Immature natural killer cell (primary cell): ENCODE measurements at regions not wholly inside any gene's neighbourhood (a gene's known extent, or its start where the extent isn't known, plus 50 kb on each side); places are given as distances from the start of the nearest gene placed in this dataset.

Source experiments
- DNase-seq, 3 donors: peaks; one replicate each; pipeline ENCODE4 v3.0.0; 2022; ENCODE audit warnings: mixed read lengths in 1 of 3
- H3K27ac Mint-ChIP-seq, 6 donors: one replicate each; pipeline ENCODE4 v1.8.0; 2020; ENCODE audit warnings: mixed read lengths in 6 of 6, mild to moderate bottlenecking in 5 of 6, inconsistent platforms in 4 of 6, moderate library complexity in 3 of 6
- H3K27me3 Mint-ChIP-seq, 3 donors: one replicate each; pipeline ENCODE4 v1.8.0; 2020 to 2021; ENCODE audit warnings: low read depth in 3 of 3, mild to moderate bottlenecking in 3 of 3, mixed read lengths in 3 of 3, moderate library complexity in 3 of 3, inconsistent platforms in 1 of 3
- H3K36me3 Mint-ChIP-seq, 3 donors: one replicate each; pipeline ENCODE4 v1.8.0; 2020; ENCODE audit warnings: mixed read lengths in 3 of 3, inconsistent platforms in 2 of 3, mild to moderate bottlenecking in 2 of 3
- H3K4me1 Mint-ChIP-seq, 2 donors: one replicate each; pipeline ENCODE4 v1.8.0; 2020; ENCODE audit warnings: inconsistent platforms in 2 of 2, mild to moderate bottlenecking in 2 of 2, mixed read lengths in 2 of 2, moderate library complexity in 1 of 2
- H3K4me3 Mint-ChIP-seq, 5 donors: one replicate each; pipeline ENCODE4 v1.8.0; 2020; ENCODE audit warnings: mild to moderate bottlenecking in 5 of 5, mixed read lengths in 5 of 5, inconsistent platforms in 3 of 5, moderate library complexity in 3 of 5
- H3K9me3 Mint-ChIP-seq, 6 donors: one replicate each; pipeline ENCODE4 v1.8.0; 2020; ENCODE audit warnings: mild to moderate bottlenecking in 6 of 6, mixed read lengths in 6 of 6, inconsistent platforms in 4 of 6, moderate library complexity in 3 of 6

DNA sequence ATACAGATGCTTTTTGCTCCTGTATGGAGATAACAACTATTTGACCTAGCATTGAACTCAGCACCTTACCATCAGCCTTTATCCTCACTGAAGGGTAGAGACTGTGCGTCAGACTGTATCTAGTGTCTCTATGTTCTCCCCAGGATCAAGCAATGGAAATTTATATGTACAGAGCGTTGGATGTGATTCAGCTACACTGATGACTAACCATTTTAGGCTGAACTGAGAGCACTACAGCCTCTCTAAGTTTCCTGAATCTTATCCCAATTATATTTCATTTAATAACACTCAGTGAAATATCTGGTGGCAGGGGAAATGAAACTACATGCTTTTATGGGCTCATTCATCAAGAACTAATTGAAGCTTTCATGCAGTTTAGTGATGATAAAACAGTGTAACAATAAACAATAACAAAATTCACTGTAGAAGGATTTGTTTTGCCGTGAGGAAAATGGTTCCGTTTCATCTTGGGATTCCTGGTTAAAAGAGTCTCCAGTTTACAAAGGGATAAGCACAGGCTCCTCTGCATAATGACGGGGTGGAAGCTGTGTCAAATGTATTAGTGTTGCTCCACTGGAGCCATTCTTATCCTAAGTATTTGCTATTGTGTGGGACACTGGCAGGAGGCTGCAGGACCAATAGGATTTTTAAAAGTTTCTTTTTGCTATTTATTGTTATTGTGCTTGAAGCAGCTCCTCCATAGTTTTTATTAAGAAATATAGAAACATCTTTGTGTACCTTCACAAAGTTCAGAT is 567.6 kb upstream of the MMS22L start:
- Mint-ChIP-seq H3K27me3 (no peaks in the 10 kb centered on the region), H3K4me1 (no peaks in the 10 kb centered on the region), H3K9me3 (peaks cover 0 to 17% (median 5%) of the 10 kb centered on the region in 6 donors), H3K27ac (no peak overlapping the region), H3K4me3 (no peak overlapping the region), H3K36me3 (no peaks in the 10 kb centered on the region)
- no peak for DNase-seq

DNA sequence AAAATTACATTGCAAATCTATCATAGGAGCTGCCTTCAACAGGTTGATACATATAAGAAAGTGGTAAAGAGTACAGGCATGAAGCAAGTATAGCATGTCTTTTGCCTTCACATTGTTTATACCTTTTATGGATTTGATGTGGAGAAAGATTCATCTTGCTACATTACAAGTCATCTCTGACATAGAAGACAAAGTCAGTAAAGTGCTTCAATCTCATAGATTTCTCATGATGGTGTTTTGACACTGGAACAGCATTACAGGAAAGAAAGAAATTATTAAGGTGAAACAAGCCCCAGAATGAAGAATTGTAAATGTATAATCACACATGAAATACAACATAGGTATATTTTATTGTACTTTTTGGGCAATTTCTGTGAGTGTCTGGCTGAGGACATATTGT is 580.7 kb upstream of the MMS22L start:
- no peaks in the 10 kb centered on the region for H3K36me3 Mint-ChIP-seq
- no peak overlapping the region for H3K27ac Mint-ChIP-seq

DNA sequence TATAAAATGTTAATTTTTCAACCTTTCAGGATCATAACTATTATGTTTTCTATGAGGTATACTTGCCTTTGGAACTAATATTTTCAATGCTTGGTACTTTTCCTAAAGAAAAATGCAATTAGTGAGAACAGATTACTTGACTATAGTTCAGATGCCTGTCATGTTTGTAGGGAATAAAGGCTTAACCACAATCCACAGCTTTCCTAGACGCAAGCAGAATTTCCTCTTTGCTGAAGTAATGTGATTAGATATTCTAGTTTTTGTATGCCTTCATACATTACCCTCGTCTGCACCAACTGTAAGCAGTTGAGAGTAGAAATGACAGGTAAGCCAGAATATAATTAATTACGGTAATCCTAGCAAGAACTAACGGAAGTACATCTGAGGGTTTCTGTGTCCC is 581.4 kb upstream of the MMS22L start:
- Mint-ChIP-seq H3K4me3 (no peak overlapping the region), H3K27ac (no peak overlapping the region), H3K36me3 (no peaks in the 10 kb centered on the region), H3K9me3 (peaks cover 0 to 11% (median 0%) of the 10 kb centered on the region in 6 donors), H3K27me3 (no peaks in the 10 kb centered on the region), H3K4me1 (no peaks in the 10 kb centered on the region)
- no peak for DNase-seq

More for the DNA sequence above, 580.7 kb upstream of the MMS22L start:
- Mint-ChIP-seq H3K4me1 (no peaks in the 10 kb centered on the region), H3K9me3 (peaks cover 0 to 11% (median 0%) of the 10 kb centered on the region in 6 donors), H3K27me3 (no peaks in the 10 kb centered on the region), H3K4me3 (no peak overlapping the region)
- no peak for DNase-seq

DNA sequence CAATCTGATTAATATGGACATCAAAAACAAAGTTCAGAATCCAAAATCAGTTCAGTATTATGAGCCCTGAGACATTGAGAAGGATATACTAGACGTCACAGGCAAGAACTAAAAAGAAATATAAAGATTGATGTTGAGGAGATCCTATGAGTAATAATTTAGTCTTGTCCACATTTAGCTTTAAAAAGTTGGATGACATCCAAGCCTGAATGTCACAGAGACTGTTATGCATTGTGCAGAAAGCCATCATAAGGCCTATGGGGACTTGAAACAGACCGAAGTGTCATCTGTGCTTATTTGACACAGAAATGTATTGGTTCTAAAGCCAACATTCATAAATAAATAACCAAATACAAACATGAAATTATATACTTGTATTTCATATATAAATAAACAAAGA is 581.8 kb upstream of the MMS22L start:
- no peak for DNase-seq
- H3K4me3 Mint-ChIP-seq, result no peak overlapping the region
- no peaks in the 10 kb centered on the region for H3K27me3 Mint-ChIP-seq
- H3K4me1 Mint-ChIP-seq, result no peaks in the 10 kb centered on the region
- no peaks in the 10 kb centered on the region for H3K36me3 Mint-ChIP-seq
- H3K27ac Mint-ChIP-seq, result no peak overlapping the region
- peaks cover 0 to 11% (median under 1%) of the 10 kb centered on the region in 6 donors for H3K9me3 Mint-ChIP-seq

DNA sequence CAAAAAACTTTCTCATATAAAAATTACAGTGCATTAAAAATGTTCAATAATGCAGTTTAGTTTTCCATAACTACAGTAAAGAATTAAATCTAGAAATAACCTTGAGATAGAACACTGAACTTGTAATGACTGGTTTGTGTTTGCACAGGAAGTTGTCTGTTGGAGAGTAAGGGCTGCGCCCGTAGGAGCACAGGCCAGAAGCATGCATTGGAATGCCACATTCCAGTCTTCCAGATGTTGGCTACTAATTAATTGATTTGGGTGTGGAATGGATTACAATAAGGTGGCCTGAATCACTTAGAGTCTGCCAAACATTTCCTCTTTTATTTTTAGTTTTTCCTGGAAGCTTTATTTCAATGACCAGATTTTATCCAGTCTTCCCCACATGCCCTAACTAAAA is 582.6 kb upstream of the MMS22L start:
- no peak overlapping the region for H3K4me3 Mint-ChIP-seq
- DNase-seq, result no peak
- no peak overlapping the region for H3K27ac Mint-ChIP-seq
- no peaks in the 10 kb centered on the region for H3K27me3 Mint-ChIP-seq
- H3K9me3 Mint-ChIP-seq, result peaks cover 0 to 11% (median under 1%) of the 10 kb centered on the region in 6 donors
- H3K36me3 Mint-ChIP-seq, result no peaks in the 10 kb centered on the region
- no peaks in the 10 kb centered on the region for H3K4me1 Mint-ChIP-seq

DNA sequence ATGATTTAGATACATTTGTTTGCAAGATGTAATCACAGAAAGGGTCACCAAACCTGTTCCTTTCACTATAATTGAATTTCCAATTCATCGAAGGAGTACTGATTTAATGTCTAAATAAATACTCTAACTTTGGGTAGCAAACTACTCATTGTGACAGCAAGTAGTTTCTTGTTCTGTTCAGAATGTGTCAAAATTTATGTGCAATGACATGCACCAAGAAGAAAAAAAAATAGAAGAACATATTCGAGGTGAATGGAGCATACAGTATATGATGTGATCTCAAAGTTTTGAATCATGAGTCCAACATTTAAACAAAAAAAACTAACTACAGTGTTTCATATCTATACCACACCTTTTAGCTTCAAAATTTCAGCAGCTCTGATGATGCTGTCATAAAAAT is 583.6 kb upstream of the MMS22L start:
- H3K27me3 Mint-ChIP-seq, result no peaks in the 10 kb centered on the region
- no peaks in the 10 kb centered on the region for H3K4me1 Mint-ChIP-seq
- no peaks in the 10 kb centered on the region for H3K36me3 Mint-ChIP-seq
- no peak overlapping the region for H3K4me3 Mint-ChIP-seq
- no peak overlapping the region for H3K27ac Mint-ChIP-seq
- H3K9me3 Mint-ChIP-seq, result peaks cover 0 to 11% (median under 1%) of the 10 kb centered on the region in 6 donors
- DNase-seq, result no peak

DNA sequence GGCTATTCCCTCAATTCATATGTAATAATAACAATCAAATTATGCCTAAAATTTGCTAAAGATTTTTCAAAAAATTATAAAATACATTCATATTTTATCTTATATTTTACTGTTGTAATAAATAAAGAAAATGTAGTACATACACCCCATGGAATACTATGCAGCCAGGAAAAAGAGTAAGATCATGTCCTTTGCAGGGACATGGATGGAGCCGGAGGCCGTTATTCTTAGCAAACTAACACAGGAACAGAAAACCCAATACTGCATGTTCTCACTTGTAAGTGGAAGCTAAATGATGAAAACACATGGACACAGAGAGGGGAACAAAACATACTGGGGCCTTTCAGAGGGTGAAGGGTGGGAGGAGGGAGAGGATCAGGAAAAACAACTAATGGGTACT is 584.2 kb upstream of the MMS22L start:
- no peak for DNase-seq
- no peak overlapping the region for H3K4me3 Mint-ChIP-seq
- no peaks in the 10 kb centered on the region for H3K27me3 Mint-ChIP-seq
- peaks cover 0 to 11% (median 3%) of the 10 kb centered on the region in 6 donors for H3K9me3 Mint-ChIP-seq
- H3K27ac Mint-ChIP-seq, result no peak overlapping the region
- no peaks in the 10 kb centered on the region for H3K4me1 Mint-ChIP-seq
- H3K36me3 Mint-ChIP-seq, result no peaks in the 10 kb centered on the region

DNA sequence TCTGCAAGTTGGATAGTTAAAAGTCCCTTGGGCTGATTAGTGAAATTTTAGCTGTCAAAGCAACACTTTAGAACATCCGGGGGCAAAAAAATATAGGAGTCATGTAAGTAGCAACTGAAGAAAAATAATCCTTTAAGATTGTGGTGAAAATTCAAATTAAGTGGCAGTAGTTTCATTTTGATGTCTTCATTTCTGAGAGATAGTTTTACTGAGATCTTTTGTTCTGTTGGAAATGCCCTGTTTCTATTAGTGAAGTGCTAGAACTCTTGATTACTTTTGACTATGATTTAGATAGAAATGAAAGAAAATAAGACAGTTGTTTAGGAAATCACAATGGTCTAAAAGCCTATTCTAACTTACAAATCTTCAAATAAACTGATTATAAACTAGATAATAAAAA is 587.3 kb upstream of the MMS22L start:
- Mint-ChIP-seq H3K27ac (no peak overlapping the region), H3K36me3 (no peaks in the 10 kb centered on the region)

DNA sequence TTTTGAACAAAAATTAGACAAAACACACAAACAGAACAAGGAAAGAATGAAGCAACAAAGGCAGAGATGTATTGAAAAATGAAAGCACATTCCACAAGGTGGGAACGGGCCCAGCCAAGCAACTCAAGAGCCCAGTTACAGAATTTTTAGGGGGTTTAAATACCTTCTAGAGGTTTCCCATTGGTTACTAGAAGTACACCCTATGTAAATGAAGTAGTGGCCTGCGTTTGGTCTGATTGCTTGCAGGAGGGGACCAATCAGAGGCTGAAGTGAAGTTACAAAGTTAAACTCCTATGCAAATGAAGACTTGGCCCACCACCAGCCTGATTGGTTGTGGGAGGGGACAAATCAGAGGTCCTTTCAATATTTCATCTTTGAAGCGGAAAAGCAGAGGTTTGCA is 593.7 kb upstream of the MMS22L start:
- Mint-ChIP-seq H3K27ac (no peak overlapping the region), H3K4me1 (no peaks in the 10 kb centered on the region), H3K36me3 (no peaks in the 10 kb centered on the region), H3K27me3 (no peaks in the 10 kb centered on the region), H3K4me3 (no peak overlapping the region), H3K9me3 (peaks cover 0 to 20% (median 9%) of the 10 kb centered on the region in 6 donors)
- no peak for DNase-seq

More for the DNA sequence above, 587.3 kb upstream of the MMS22L start:
- H3K4me1 Mint-ChIP-seq, result no peaks in the 10 kb centered on the region
- no peaks in the 10 kb centered on the region for H3K27me3 Mint-ChIP-seq
- H3K4me3 Mint-ChIP-seq, result no peak overlapping the region
- H3K9me3 Mint-ChIP-seq, result peaks cover 0 to 9% (median 3%) of the 10 kb centered on the region in 6 donors
- no peak for DNase-seq

DNA sequence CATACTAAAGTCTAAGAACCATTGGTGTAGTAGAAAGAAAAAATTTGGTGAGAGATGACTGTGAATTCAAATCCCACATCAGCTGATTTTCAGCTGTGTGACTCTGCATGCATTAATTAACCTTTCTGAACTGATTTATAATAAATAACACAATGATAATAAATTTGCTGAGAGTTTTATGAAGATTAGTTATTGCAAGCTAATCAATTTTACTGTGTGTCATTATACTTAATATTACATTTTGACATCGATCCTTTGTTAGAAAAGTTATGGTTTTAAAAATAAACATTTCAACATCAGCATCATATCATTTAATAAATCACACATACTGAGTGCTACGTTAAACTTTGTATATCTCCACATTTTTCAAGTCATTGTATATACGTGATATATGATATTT is 599.7 kb upstream of the MMS22L start:
- peaks cover 0 to 16% (median 8%) of the 10 kb centered on the region in 6 donors for H3K9me3 Mint-ChIP-seq
- H3K27me3 Mint-ChIP-seq, result no peaks in the 10 kb centered on the region

DNA sequence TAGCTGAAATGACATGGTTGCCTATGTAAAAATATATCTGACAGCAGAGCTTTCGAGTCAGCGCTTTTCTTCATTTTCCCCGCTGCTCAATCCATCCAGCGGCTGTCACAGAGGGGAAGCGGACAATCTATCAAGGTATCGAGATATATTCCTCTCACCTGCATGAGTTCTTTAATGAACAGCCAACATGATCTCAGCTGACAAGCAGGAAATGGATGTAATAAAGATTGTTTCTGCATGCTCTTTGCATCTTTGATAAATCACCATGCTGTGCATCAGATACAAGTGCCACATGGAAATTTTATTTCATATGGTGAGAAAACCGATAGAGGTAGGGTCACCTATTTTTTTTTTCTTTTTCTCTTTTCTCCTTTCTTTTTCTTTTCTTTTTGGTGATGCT is 602.3 kb upstream of the MMS22L start:
- no peak overlapping the region for H3K4me3 Mint-ChIP-seq
- no peak for DNase-seq
- H3K36me3 Mint-ChIP-seq, result no peaks in the 10 kb centered on the region
- no peak overlapping the region for H3K27ac Mint-ChIP-seq
- no peaks in the 10 kb centered on the region for H3K4me1 Mint-ChIP-seq
- H3K9me3 Mint-ChIP-seq, result peaks cover 0 to 10% (median 5%) of the 10 kb centered on the region in 6 donors
- H3K27me3 Mint-ChIP-seq, result no peaks in the 10 kb centered on the region

More for the DNA sequence above, 599.7 kb upstream of the MMS22L start:
- Mint-ChIP-seq H3K27ac (no peak overlapping the region), H3K4me3 (no peak overlapping the region), H3K36me3 (no peaks in the 10 kb centered on the region), H3K4me1 (no peaks in the 10 kb centered on the region)
- DNase-seq, result no peak

DNA sequence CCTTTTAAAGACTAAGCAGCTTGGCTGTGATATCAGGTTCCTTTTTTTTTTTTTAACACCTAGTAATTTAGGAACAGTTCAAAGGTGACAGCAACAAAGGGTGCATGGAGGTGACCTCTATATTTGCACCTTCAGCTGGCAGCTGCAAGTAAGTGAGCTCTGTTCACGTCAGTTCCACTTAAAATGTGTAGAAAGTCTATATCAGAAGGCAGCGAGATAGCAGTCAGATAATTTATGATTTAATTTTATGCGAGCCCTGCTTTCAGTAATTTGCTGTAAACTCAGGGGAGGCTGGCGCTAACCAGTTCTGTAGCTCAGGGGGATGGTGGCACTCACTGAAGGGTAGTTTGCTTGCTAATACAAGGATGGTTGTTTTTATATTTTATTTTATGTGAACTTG is 602.8 kb upstream of the MMS22L start:
- H3K9me3 Mint-ChIP-seq, result peaks cover 0 to 13% (median 5%) of the 10 kb centered on the region in 6 donors
- no peaks in the 10 kb centered on the region for H3K4me1 Mint-ChIP-seq
- no peak overlapping the region for H3K4me3 Mint-ChIP-seq
- H3K27me3 Mint-ChIP-seq, result no peaks in the 10 kb centered on the region
- no peak for DNase-seq
- H3K27ac Mint-ChIP-seq, result no peak overlapping the region
- H3K36me3 Mint-ChIP-seq, result no peaks in the 10 kb centered on the region

DNA sequence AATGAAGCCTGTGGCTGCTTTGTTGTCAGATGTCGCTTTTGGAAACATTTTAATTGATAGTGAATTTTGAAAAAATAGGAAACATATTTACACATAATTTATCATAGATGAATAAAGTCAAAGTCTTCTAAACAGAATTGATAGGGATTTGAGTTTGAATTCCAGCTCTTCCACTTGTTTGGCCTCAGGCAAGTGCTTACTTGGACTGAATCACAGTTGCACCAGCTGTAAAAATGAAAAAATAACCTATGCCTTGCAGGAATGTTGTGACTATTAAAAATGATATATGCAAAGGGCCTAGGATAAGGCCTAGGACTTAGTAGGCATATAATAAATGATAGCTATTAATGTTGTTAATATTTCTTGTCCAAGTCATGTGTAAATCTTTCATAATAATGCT is 618.5 kb upstream of the MMS22L start:
- Mint-ChIP-seq H3K36me3 (no peaks in the 10 kb centered on the region), H3K27me3 (no peaks in the 10 kb centered on the region), H3K27ac (no peak overlapping the region), H3K9me3 (peaks cover 3 to 16% (median 9%) of the 10 kb centered on the region in 6 donors), H3K4me3 (no peak overlapping the region), H3K4me1 (no peaks in the 10 kb centered on the region)
- no peak for DNase-seq

DNA sequence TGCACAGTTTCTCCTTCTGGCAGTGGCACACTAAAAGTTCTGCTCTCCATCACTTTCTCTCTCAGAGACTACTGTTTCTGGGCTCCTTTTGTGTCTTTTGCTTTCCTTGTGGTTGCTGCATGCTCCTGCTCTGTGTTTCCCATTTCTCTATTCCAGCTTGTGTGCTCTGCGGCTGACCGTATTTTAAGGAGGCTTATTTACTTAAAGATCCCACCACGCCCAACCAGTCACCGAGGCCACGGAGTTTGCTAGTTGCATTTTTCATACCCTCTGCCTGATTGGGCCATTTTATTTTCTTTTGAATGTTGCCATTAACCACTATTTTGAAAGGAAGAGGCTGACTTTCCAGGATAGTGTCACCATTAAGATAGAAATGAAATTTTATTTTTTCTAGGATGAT is 626.4 kb upstream of the MMS22L start:
- no peaks in the 10 kb centered on the region for H3K27me3 Mint-ChIP-seq

DNA sequence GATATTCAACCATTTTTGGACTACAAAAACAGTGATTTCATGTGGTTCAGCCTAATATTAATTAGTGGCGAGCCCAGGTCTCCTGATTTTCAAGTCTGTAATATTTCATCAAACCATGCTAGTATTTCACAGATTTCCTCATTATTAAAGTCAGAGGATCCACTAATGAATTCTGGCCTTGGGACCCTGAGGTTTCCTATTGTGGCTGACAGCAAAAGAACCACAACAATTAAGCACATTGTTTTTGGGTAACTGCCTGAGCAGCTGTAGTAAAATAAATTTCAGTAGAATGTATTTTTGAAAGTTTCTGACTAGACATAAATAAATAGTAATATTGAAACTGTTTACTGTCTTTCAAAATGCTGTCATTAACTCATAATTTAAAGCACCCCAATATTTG is 630.7 kb upstream of the MMS22L start:
- no peaks in the 10 kb centered on the region for H3K36me3 Mint-ChIP-seq
- DNase-seq, result no peak
- H3K4me3 Mint-ChIP-seq, result no peak overlapping the region
- peaks cover 2 to 12% (median 9%) of the 10 kb centered on the region in 6 donors for H3K9me3 Mint-ChIP-seq
- no peaks in the 10 kb centered on the region for H3K4me1 Mint-ChIP-seq
- H3K27ac Mint-ChIP-seq, result no peak overlapping the region
- no peaks in the 10 kb centered on the region for H3K27me3 Mint-ChIP-seq

More for the DNA sequence above, 626.4 kb upstream of the MMS22L start:
- H3K4me3 Mint-ChIP-seq, result no peak overlapping the region
- no peaks in the 10 kb centered on the region for H3K4me1 Mint-ChIP-seq
- DNase-seq, result no peak
- H3K9me3 Mint-ChIP-seq, result peaks cover 5 to 22% (median 10%) of the 10 kb centered on the region in 6 donors
- no peak overlapping the region for H3K27ac Mint-ChIP-seq
- H3K36me3 Mint-ChIP-seq, result no peaks in the 10 kb centered on the region
